ENCODE measurements at regions not wholly inside any gene's neighbourhood (a gene's known extent, or its start where the extent isn't known, plus 50 kb on each side); places are given as distances from the start of the nearest gene placed in this dataset.
"Not testable (repeated sequence)": the region's sequence is repeated elsewhere in the genome, so short reads cannot be mapped to it uniquely, and the experiment has no call there.

DNA sequence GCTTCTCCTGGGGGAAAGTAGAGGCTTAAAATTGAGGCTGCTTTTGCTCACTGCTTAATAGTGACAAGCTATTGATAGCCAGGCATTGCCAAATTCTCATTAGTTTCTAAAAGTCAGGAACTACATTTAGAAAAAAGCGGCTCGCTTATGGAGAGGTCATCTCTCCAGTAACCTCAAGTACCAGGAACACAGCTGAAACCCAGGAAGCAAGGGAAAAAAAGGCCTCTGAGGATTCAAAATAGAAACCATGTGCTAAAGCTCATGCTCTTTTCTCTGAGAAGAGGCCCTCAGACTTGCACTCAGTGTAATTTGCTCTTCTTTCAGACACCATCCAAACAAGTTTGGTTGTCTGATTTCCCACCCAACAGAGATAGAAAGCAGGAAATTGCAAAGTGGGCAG is 261.4 kb upstream of the USP25 start:
- H3K4me1 ChIP-seq (ENCODE audit: insufficient read depth, low read length, poor library complexity, severe bottlenecking), result peaks cover 4% of the 10 kb centered on the region
- no peak overlapping the region for H3K9ac ChIP-seq (ENCODE audit: low read depth, low read length, poor library complexity, severe bottlenecking)
- no peak for TF ChIP-seq EZH2phosphoT487 (IDR thresholded peaks at IDR 0.05; ENCODE audit: borderline replicate concordance)
- TF ChIP-seq, protein P1, sequence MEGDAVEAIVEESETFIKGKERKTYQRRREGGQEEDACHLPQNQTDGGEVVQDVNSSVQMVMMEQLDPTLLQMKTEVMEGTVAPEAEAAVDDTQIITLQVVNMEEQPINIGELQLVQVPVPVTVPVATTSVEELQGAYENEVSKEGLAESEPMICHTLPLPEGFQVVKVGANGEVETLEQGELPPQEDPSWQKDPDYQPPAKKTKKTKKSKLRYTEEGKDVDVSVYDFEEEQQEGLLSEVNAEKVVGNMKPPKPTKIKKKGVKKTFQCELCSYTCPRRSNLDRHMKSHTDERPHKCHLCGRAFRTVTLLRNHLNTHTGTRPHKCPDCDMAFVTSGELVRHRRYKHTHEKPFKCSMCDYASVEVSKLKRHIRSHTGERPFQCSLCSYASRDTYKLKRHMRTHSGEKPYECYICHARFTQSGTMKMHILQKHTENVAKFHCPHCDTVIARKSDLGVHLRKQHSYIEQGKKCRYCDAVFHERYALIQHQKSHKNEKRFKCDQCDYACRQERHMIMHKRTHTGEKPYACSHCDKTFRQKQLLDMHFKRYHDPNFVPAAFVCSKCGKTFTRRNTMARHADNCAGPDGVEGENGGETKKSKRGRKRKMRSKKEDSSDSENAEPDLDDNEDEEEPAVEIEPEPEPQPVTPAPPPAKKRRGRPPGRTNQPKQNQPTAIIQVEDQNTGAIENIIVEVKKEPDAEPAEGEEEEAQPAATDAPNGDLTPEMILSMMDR (conservative IDR thresholded peaks at IDR 0.05; ENCODE audit: low read length), result no peak
- H3F3A ChIP-seq (ENCODE audit: low read depth), result no peaks in the 10 kb centered on the region
- H3K27me3 ChIP-seq (ENCODE audit: insufficient read depth, low read length, poor library complexity, severe bottlenecking), result no peaks in the 10 kb centered on the region
- H3K9me3 ChIP-seq (ENCODE audit: insufficient read depth, low read depth, low read length), result no peaks in the 10 kb centered on the region
- no peaks in the 10 kb centered on the region for H3K9me2 ChIP-seq (replicated peaks; ENCODE audit: low read depth, low read length)
- peak overlapping the region; percentile 68 for H2AFZ ChIP-seq (ENCODE audit: low read length)
- no peak overlapping the region for H3K4me3 ChIP-seq (ENCODE audit: low read length, poor library complexity, severe bottlenecking)
- H4K20me1 ChIP-seq (ENCODE audit: insufficient read depth, low read length, poor library complexity, severe bottlenecking), result no peaks in the 10 kb centered on the region
- no peaks in the 10 kb centered on the region for H3K36me3 ChIP-seq (ENCODE audit: insufficient read depth, low read length)
- no peaks in the 10 kb centered on the region for H3K79me2 ChIP-seq (ENCODE audit: insufficient read depth, low read length)
- no peak overlapping the region for H3K4me2 ChIP-seq (ENCODE audit: low read depth, low read length, poor library complexity, severe bottlenecking)

DNA sequence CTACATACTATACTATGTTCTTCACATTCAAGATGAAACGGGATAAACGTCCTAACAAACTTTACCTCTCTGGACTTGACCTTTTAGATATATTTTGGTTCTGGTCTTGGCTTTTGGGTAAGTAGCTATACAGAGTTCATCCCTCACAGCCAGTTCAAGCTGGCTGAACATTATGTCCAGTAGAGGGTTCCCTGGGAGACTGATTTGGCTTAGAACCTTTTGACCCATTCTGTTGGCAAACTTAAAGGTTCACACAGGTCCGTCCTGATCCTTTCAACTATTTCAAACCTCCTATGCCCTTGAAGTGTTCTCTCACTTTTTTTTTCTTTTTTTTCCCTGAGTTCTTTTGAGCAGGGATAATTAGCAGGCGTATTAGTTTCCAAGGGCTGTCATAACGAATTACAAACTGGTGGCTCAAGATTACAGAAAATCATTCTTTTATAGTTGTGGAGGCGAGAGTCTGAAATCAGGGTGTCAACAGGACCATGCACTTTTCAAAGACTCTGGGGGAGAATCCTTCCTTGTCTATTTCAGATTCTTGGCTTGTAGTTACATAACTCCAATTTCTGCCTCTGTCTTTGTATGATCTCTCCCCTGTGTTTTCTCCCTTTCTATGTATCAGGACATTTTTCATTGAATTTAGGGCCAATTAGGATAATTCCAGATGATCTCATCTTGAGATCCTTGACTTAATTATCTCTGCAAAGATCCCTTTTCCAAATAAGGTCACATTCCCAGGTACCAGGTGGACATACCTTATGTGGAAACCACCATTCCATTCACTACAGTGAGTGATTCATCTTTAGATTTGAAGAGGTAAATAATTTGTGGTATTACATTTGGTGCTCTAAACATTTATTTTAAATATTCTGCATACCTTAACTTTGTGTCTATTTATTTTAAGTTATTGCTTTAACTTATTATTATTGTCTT is 257.4 kb upstream of the USP25 start:
- no peak overlapping the region for H3K4me2 ChIP-seq (ENCODE audit: low read depth, low read length, poor library complexity, severe bottlenecking)

GRCh38 chr21:15477773-15478172 is 252.0 kb upstream of the USP25 start:
- not testable (repeated sequence) for H3K9ac ChIP-seq (ENCODE audit: low read depth, low read length, poor library complexity, severe bottlenecking)

More for the DNA sequence above, 257.4 kb upstream of the USP25 start:
- no peaks in the 10 kb centered on the region for H3K9me2 ChIP-seq (replicated peaks; ENCODE audit: low read depth, low read length)
- peaks cover 4% of the 10 kb centered on the region for H3K4me1 ChIP-seq (ENCODE audit: insufficient read depth, low read length, poor library complexity, severe bottlenecking)
- H3K36me3 ChIP-seq (ENCODE audit: insufficient read depth, low read length), result no peaks in the 10 kb centered on the region
- H3K9ac ChIP-seq (ENCODE audit: low read depth, low read length, poor library complexity, severe bottlenecking), result no peak overlapping the region
- 0 out of 2 replicates have a peak overlapping the region, but pooled peaks have one; percentile 13 for H2AFZ ChIP-seq (ENCODE audit: low read length)
- H3K79me2 ChIP-seq (ENCODE audit: insufficient read depth, low read length), result no peaks in the 10 kb centered on the region
- H3K27me3 ChIP-seq (ENCODE audit: insufficient read depth, low read length, poor library complexity, severe bottlenecking), result no peaks in the 10 kb centered on the region
- no peak overlapping the region for H3K4me3 ChIP-seq (ENCODE audit: low read length, poor library complexity, severe bottlenecking)
- no peaks in the 10 kb centered on the region for H3F3A ChIP-seq (ENCODE audit: low read depth)
- H3K9me3 ChIP-seq (ENCODE audit: insufficient read depth, low read depth, low read length), result peaks cover 2% of the 10 kb centered on the region; the same call in 1 of the 2 replicates
- H4K20me1 ChIP-seq (ENCODE audit: insufficient read depth, low read length, poor library complexity, severe bottlenecking), result no peaks in the 10 kb centered on the region
- TF ChIP-seq, protein P1 (conservative IDR thresholded peaks at IDR 0.05; ENCODE audit: low read length), result no peak
- no peak for TF ChIP-seq EZH2phosphoT487 (IDR thresholded peaks at IDR 0.05; ENCODE audit: borderline replicate concordance)

More at GRCh38 chr21:15477773-15478172, 252.0 kb upstream of the USP25 start:
- H3K36me3 ChIP-seq (ENCODE audit: insufficient read depth, low read length); H2AFZ ChIP-seq (ENCODE audit: low read length); H3K79me2 ChIP-seq (ENCODE audit: insufficient read depth, low read length); H3K9me2 ChIP-seq (replicated peaks; ENCODE audit: low read depth, low read length); H3K4me2 ChIP-seq (ENCODE audit: low read depth, low read length, poor library complexity, severe bottlenecking); H4K20me1 ChIP-seq (ENCODE audit: insufficient read depth, low read length, poor library complexity, severe bottlenecking); H3F3A ChIP-seq (ENCODE audit: low read depth); H3K27me3 ChIP-seq (ENCODE audit: insufficient read depth, low read length, poor library complexity, severe bottlenecking); H3K9me3 ChIP-seq (ENCODE audit: insufficient read depth, low read depth, low read length); H3K4me3 ChIP-seq (ENCODE audit: low read length, poor library complexity, severe bottlenecking): not testable (repeated sequence)
- peaks cover 21% of the 10 kb centered on the region for H3K4me1 ChIP-seq (ENCODE audit: insufficient read depth, low read length, poor library complexity, severe bottlenecking)
